CD8-positive, alpha-beta memory T cell (primary cell): ENCODE measurements at regions not wholly inside any gene's neighbourhood (a gene's known extent, or its start where the extent isn't known, plus 50 kb on each side); places are given as distances from the start of the nearest gene placed in this dataset.

Experiments
- CTCF ChIA-PET: fragments of 350-600 bp; sonication (Branson Sonifier 250); formaldehyde crosslinking; loops from one replicate; lab custom pipeline; 2021; ENCODE audit warnings: antibody characterized with exemption; lab: Charles Lee
- POLR2A ChIA-PET: fragments of 350-600 bp; sonication (Branson Sonifier 250); formaldehyde crosslinking; loops from one replicate; lab custom pipeline; 2021; ENCODE audit warnings: antibody characterized with exemption; lab: Charles Lee
- DNase-seq, 5 donors: peaks; one replicate each; pipeline versions ENCODE4 v3.0.0 to v3.0.0-alpha.2; 2020 to 2022; ENCODE audit warnings: mixed read lengths in 1 of 5
- H3K27ac ChIP-seq: one replicate; pipeline ENCODE4 v1.7.0; 2013; ENCODE audit warnings: low read depth, mild to moderate bottlenecking, low read length, moderate library complexity
- H3K27me3 ChIP-seq: 2 replicates; pipeline ENCODE4 v1.7.0; 2013; ENCODE audit warnings: low read length, mild to moderate bottlenecking; ENCODE audit not compliant: insufficient read depth, poor library complexity, severe bottlenecking
- H3K36me3 ChIP-seq: 2 replicates; pipeline ENCODE4 v1.7.0; 2013; ENCODE audit warnings: mild to moderate bottlenecking, low read length, moderate library complexity; ENCODE audit not compliant: insufficient read depth
- H3K4me1 ChIP-seq: 2 replicates; pipeline ENCODE4 v1.7.0; 2013; ENCODE audit warnings: mild to moderate bottlenecking, low read length, moderate library complexity; ENCODE audit not compliant: insufficient read depth
- H3K4me3 ChIP-seq: 2 replicates; pipeline ENCODE4 v1.7.0; 2013; ENCODE audit warnings: mild to moderate bottlenecking, low read length
- H3K9me3 ChIP-seq: 2 replicates; pipeline ENCODE4 v1.7.0; 2013; ENCODE audit warnings: mild to moderate bottlenecking, low read length
- H3K27ac Mint-ChIP-seq, 8 donors: one replicate each; pipeline ENCODE4 v1.8.0; 2020 to 2021; ENCODE audit warnings: mixed read lengths in 8 of 8, mild to moderate bottlenecking in 6 of 8, inconsistent platforms in 3 of 8, moderate library complexity in 3 of 8
- H3K27me3 Mint-ChIP-seq, 2 donors: one replicate each; pipeline ENCODE4 v1.8.0; 2020 to 2021; ENCODE audit warnings: mixed read lengths in 2 of 2, mild to moderate bottlenecking in 1 of 2, moderate library complexity in 1 of 2
- H3K36me3 Mint-ChIP-seq, 3 donors: one replicate each; pipeline ENCODE4 v1.8.0; 2020 to 2021; ENCODE audit warnings: mixed read lengths in 3 of 3, inconsistent platforms in 1 of 3, mild to moderate bottlenecking in 1 of 3
- H3K4me1 Mint-ChIP-seq, 3 donors: one replicate each; pipeline ENCODE4 v1.8.0; 2020 to 2021; ENCODE audit warnings: mixed read lengths in 3 of 3, inconsistent platforms in 1 of 3, mild to moderate bottlenecking in 1 of 3
- H3K4me3 Mint-ChIP-seq, 7 donors: one replicate each; pipeline ENCODE4 v1.8.0; 2020 to 2021; ENCODE audit warnings: mixed read lengths in 7 of 7, mild to moderate bottlenecking in 6 of 7, moderate library complexity in 4 of 7, inconsistent platforms in 2 of 7
- H3K9me3 Mint-ChIP-seq, 5 donors: one replicate each; pipeline ENCODE4 v1.8.0; 2020 to 2022; ENCODE audit warnings: mixed read lengths in 5 of 5, mild to moderate bottlenecking in 3 of 5, moderate library complexity in 2 of 5, inconsistent platforms in 1 of 5

DNA sequence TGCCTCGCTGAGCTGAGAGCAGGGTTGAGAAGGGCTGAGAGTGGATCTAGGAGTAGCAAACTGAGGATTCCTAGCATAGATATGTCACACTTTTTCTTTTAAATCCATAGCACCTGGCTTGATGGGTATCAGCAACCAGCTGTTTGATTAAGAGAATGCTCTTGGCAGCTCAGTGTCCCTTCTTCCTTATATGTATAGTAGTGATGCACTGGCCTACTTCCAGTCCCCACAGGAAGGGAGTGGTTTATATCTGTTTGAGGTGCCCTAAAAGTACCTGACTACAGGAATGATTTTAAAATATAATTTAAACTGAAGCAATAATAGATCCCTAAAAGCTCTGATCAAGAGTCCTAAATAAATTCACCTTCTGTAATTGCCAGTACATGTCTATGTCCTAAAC lies 546.8 kb upstream of the ZNF608 start:
- ChIA-PET CTCF (no interaction called here), POLR2A (no interaction called here)
- no peak for DNase-seq
- Mint-ChIP-seq H3K27ac (no peak overlapping the region), H3K9me3 (peaks cover 0 to 6% (median 2%) of the 10 kb centered on the region in 5 donors), H3K4me1 (no peaks in the 10 kb centered on the region), H3K4me3 (no peak overlapping the region), H3K27me3 (no peaks in the 10 kb centered on the region), H3K36me3 (no peaks in the 10 kb centered on the region)
- H3K4me3 ChIP-seq: no peak overlapping the region
- no peaks in the 10 kb centered on the region for H3K36me3 ChIP-seq
- no peaks in the 10 kb centered on the region for H3K4me1 ChIP-seq
- no peak overlapping the region for H3K27ac ChIP-seq
- no peaks in the 10 kb centered on the region for H3K9me3 ChIP-seq
- H3K27me3 ChIP-seq: no peaks in the 10 kb centered on the region

DNA sequence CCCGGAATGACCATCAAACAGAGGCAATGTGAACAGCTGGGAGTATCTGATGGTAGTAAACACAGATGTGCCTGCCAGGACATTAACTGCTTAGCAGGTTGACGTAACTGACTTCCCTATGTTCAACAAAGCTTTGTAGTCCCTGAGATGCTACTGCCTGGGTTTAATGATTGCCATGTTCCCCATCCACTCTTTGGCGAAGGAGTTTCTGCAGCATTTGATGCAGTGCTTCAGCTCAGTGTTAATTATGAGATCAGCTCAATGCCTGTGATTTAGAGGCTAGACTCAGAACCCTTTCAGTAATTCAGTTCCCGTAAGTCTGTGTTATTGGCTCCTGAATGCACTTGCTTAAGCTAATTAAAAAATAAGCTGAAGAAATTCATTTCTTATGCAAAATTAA lies 547.3 kb upstream of the ZNF608 start:
- no peak for DNase-seq
- Mint-ChIP-seq H3K9me3 (peaks cover 0 to 6% (median 2%) of the 10 kb centered on the region in 5 donors), H3K4me1 (no peaks in the 10 kb centered on the region), H3K27me3 (no peaks in the 10 kb centered on the region), H3K4me3 (no peak overlapping the region), H3K36me3 (no peaks in the 10 kb centered on the region), H3K27ac (no peak overlapping the region)
- Histone ChIP-seq H3K4me3 (no peak overlapping the region), H3K27me3 (no peaks in the 10 kb centered on the region), H3K36me3 (no peaks in the 10 kb centered on the region), H3K4me1 (no peaks in the 10 kb centered on the region), H3K9me3 (no peaks in the 10 kb centered on the region), H3K27ac (no peak overlapping the region)
- ChIA-PET CTCF (no interaction called here), POLR2A (no interaction called here)

DNA sequence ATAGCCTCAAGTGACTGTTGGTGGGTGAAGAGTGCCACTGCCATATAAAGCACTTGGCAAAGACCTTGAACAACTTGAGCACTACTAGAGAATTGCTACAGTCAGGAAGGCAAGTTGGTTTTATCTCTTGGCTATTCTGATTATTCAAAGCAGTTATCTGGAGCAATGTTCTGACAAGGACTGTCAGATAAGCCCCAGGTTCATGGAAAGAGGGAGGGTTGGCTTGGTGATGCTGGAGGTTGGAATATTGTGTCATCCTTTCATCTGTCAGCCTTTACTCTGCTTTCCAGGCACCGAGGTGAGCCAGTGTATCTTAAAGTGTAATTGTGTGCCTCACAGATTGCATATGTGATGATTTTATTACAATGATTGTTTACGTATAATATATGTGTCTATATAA lies 548.4 kb upstream of the ZNF608 start:
- Histone ChIP-seq H3K36me3 (no peaks in the 10 kb centered on the region), H3K4me1 (no peaks in the 10 kb centered on the region), H3K27ac (no peak overlapping the region), H3K9me3 (no peaks in the 10 kb centered on the region), H3K4me3 (no peak overlapping the region), H3K27me3 (no peaks in the 10 kb centered on the region)
- ChIA-PET CTCF (no interaction called here), POLR2A (no interaction called here)
- peaks cover 0 to 6% (median 2%) of the 10 kb centered on the region in 5 donors for H3K9me3 Mint-ChIP-seq
- DNase-seq: no peak
- H3K27ac Mint-ChIP-seq: no peak overlapping the region
- H3K36me3 Mint-ChIP-seq: no peaks in the 10 kb centered on the region
- H3K27me3 Mint-ChIP-seq: no peaks in the 10 kb centered on the region
- H3K4me3 Mint-ChIP-seq: no peak overlapping the region
- H3K4me1 Mint-ChIP-seq: no peaks in the 10 kb centered on the region

DNA sequence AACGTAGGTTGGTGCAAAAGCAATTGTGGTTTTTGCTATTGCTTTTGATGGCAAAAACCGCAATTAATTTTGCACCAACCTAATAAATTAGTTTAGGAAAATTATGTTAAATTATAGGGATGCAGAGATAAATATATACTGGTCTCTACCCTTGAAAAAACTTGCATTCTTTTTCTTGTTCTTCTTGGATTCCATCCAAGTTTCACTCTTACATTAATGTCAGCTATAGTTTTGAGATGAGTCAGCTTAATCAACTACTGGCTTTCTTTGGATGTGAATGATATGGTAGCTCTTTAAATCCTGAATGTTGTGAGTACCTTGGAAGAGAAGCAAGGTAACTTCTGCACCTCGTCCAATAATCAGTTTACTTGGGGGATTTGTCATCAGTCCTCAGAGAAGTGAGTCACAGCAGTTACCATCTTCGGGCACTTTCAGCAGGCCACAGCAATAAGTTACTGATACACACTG lies 549.0 kb upstream of the ZNF608 start:
- H3K27me3 ChIP-seq: no peaks in the 10 kb centered on the region
- Mint-ChIP-seq H3K9me3 (peaks cover 0 to 5% (median 2%) of the 10 kb centered on the region in 5 donors), H3K4me3 (no peak overlapping the region), H3K36me3 (no peaks in the 10 kb centered on the region), H3K4me1 (no peaks in the 10 kb centered on the region), H3K27me3 (no peaks in the 10 kb centered on the region), H3K27ac (no peak overlapping the region)
- CTCF ChIA-PET: no interaction called here
- H3K36me3 ChIP-seq: no peaks in the 10 kb centered on the region
- no peak overlapping the region for H3K4me3 ChIP-seq
- POLR2A ChIA-PET: no interaction called here
- no peaks in the 10 kb centered on the region for H3K4me1 ChIP-seq
- DNase-seq: no peak
- no peaks in the 10 kb centered on the region for H3K9me3 ChIP-seq
- no peak overlapping the region for H3K27ac ChIP-seq

DNA sequence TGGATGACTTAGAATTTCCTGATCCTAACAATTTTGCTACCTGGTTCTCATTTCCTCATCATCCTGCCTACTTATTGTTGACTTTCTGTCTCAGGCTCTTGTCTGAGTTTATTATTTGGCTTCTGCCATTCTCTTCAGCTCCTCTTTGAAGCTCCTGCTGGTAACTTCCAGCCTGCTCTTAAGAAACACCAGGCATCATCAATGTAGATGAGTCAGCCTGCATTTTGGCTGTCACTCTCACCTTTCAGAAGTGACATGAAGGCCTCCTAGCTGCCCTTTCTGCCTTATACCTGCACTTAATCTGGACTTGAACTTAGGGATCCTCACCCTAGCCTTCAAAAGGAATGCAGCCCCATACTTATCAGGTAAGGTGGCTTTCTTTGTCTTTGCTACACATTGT lies 551.8 kb upstream of the ZNF608 start:
- Mint-ChIP-seq H3K9me3 (peaks cover 0 to 2% (median 0%) of the 10 kb centered on the region in 5 donors), H3K27me3 (no peaks in the 10 kb centered on the region), H3K4me3 (no peak overlapping the region), H3K27ac (no peak overlapping the region), H3K36me3 (no peaks in the 10 kb centered on the region), H3K4me1 (no peaks in the 10 kb centered on the region)
- H3K9me3 ChIP-seq: no peaks in the 10 kb centered on the region
- H3K4me3 ChIP-seq: no peak overlapping the region
- POLR2A ChIA-PET: no interaction called here
- H3K27ac ChIP-seq: no peak overlapping the region
- H3K4me1 ChIP-seq: no peaks in the 10 kb centered on the region
- no peak for DNase-seq
- CTCF ChIA-PET: no interaction called here
- no peaks in the 10 kb centered on the region for H3K36me3 ChIP-seq
- no peaks in the 10 kb centered on the region for H3K27me3 ChIP-seq

DNA sequence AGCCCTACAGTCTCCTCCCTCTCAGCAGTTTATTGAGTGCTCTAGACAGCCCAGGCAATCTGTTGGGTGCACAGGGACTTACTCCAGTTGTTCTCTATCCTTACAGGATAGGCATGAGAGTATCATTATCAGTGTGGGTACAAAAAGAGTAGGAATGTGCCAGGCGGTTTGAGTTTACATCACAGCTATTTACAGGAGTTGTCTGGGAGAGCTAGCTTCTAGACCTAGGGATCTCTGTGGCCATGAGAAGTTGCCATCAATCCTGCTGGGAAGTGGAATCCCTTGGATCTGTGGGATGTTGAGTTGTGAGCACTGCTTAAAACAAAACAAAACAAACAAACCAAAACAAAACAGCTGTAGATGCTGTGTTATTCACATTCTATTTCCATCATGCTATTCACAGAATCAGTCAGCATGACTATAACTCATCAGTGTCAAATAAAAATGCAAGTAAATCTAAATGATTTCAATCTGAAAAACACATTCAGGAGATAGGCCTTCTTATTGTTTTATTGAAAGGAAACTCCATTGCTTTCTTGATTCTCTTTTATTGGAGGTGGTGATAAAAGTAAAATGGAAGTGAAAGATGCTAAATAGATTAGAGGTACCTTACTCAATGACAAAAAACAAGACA lies 552.4 kb upstream of the ZNF608 start:
- H3K4me3 Mint-ChIP-seq: no peak overlapping the region
- ChIA-PET CTCF (no interaction called here), POLR2A (no interaction called here)
- H3K27me3 Mint-ChIP-seq: no peaks in the 10 kb centered on the region
- H3K4me1 Mint-ChIP-seq: no peaks in the 10 kb centered on the region
- H3K9me3 ChIP-seq: no peaks in the 10 kb centered on the region
- H3K36me3 ChIP-seq: no peaks in the 10 kb centered on the region
- no peak overlapping the region for H3K27ac ChIP-seq
- no peak for DNase-seq
- no peak overlapping the region for H3K27ac Mint-ChIP-seq
- H3K36me3 Mint-ChIP-seq: no peaks in the 10 kb centered on the region
- H3K4me1 ChIP-seq: no peaks in the 10 kb centered on the region
- H3K27me3 ChIP-seq: no peaks in the 10 kb centered on the region
- H3K4me3 ChIP-seq: no peak overlapping the region
- peaks cover 0 to 2% (median under 1%) of the 10 kb centered on the region in 5 donors for H3K9me3 Mint-ChIP-seq

DNA sequence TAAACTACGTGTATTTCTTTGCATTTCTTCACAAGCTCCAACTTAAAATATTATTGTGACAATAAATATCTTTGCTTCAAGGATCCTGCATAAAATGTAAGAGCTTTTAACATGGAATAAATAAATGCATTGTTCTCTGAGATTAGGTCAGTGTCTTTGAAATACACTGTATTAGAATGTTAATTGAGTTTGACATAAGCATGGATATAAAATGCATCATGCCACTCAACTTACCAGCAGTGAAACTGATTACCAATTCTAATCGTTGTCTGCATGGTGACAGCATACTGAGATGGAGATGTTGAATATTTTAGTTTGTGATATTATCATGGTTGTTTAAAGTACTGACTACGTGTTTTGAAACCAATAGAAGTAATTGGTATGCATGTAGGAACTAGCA lies 555.3 kb upstream of the ZNF608 start:
- CTCF ChIA-PET: no interaction called here
- no peaks in the 10 kb centered on the region for H3K27me3 Mint-ChIP-seq

DNA sequence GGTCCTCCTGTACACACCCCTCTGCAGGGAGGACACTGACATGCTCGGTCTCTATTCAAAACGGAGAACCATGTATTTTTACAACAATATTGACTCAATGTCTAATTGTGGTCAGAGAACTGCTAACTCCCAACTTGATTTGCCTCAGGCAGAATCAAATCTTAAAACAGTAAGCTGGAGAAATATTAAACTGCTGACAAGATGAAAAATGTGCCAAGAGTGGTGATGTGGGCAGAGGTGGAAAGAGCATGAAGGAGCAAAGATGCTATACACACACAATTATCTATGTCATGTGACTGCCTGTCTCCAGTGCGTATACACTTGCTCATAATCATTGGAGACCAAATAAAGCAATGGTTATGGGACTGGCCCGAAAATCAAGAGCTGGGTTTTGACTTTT lies 556.1 kb upstream of the ZNF608 start:
- DNase-seq: no peak
- H3K4me3 Mint-ChIP-seq: no peak overlapping the region
- POLR2A ChIA-PET: no interaction called here
- H3K27me3 Mint-ChIP-seq: no peaks in the 10 kb centered on the region
- Histone ChIP-seq H3K36me3 (no peaks in the 10 kb centered on the region), H3K9me3 (no peaks in the 10 kb centered on the region), H3K4me3 (no peak overlapping the region), H3K27ac (no peak overlapping the region), H3K27me3 (no peaks in the 10 kb centered on the region), H3K4me1 (no peaks in the 10 kb centered on the region)
- CTCF ChIA-PET: no interaction called here
- no peaks in the 10 kb centered on the region for H3K4me1 Mint-ChIP-seq
- peaks cover 1 to 12% (median 9%) of the 10 kb centered on the region in 5 donors for H3K9me3 Mint-ChIP-seq
- no peak overlapping the region for H3K27ac Mint-ChIP-seq
- no peaks in the 10 kb centered on the region for H3K36me3 Mint-ChIP-seq

More for the DNA sequence above, 555.3 kb upstream of the ZNF608 start:
- H3K4me3 ChIP-seq: no peak overlapping the region
- no peak for DNase-seq
- H3K27ac Mint-ChIP-seq: no peak overlapping the region
- H3K27me3 ChIP-seq: no peaks in the 10 kb centered on the region
- no peak overlapping the region for H3K4me3 Mint-ChIP-seq
- H3K9me3 ChIP-seq: no peaks in the 10 kb centered on the region
- no peak overlapping the region for H3K27ac ChIP-seq
- POLR2A ChIA-PET: no interaction called here
- H3K36me3 Mint-ChIP-seq: no peaks in the 10 kb centered on the region
- no peaks in the 10 kb centered on the region for H3K36me3 ChIP-seq
- H3K9me3 Mint-ChIP-seq: peaks cover 0 to 12% (median 7%) of the 10 kb centered on the region in 5 donors
- H3K4me1 ChIP-seq: no peaks in the 10 kb centered on the region
- no peaks in the 10 kb centered on the region for H3K4me1 Mint-ChIP-seq
